GM18502 (cell line): ENCODE measurements at regions not wholly inside any gene's neighbourhood (a gene's known extent, or its start where the extent isn't known, plus 50 kb on each side); places are given as distances from the start of the nearest gene placed in this dataset.
"Not testable (repeated sequence)": the region's sequence is repeated elsewhere in the genome, so short reads cannot be mapped to it uniquely, and the experiment has no call there.

Experiments
- ATAC-seq: cut with Tn5 transposase; IDR thresholded peaks from one replicate; pipeline ENCODE4 v1.9.1; 2021; ENCODE audit warnings: mild to moderate bottlenecking; ENCODE audit not compliant: unreplicated experiment, poor library complexity

- no peak for ATAC-seq
Measured at GRCh38 chr1:73327998-73328397, 870.0 kb downstream of the LRRIQ3 start.

- ATAC-seq, result no peak
Measured at GRCh38 chr1:73327180-73327793, 870.7 kb downstream of the LRRIQ3 start.

DNA sequence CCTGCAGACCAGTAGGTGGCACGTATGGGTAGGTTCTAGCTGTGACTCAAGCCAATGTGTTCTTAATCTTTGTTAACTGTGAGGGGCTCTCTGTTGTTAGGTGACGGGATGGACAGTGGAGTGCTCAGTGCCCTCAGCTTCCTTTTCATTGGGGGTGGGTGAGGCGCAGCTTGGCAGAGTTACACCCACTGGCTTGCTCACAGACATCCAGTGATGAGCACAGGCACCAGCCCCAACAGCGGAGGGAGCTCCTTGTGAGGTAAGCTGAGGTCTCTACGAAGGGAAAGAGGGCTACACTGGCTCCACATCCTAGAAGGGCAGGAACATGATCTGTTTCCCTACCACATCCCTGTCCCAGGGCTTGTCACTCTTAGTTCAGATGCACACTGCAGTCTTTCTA is 871.3 kb downstream of the LRRIQ3 start:
- ATAC-seq, result no peak

DNA sequence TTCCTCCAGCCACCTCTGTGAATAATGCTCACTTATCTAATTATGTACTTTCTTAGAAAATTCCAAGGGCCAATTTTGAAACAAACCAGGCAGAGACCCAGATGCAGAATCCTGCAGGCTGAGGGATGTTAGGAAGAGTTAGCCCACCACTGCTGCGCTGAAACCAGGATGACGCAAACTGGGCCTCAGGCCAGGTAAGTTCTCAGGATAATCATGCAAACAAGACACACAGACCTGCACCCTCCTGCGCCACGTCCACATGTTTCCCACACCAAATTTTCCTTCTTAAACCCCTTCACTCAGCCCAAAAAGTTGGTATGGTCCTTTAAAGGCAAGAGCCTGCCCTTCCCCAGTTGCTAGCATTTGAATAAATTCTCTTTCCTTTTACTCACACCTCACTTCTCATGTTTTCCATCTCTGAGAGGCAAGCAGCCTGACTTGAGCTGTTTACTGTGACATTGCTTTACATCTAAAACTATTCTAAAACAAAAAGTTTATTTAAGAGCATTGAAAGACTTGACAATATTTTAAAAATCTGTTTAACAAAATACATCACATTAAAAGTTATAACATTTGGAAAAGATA is 887.1 kb downstream of the LRRIQ3 start:
- no peak for ATAC-seq

- ATAC-seq, result no peak
Measured at GRCh38 chr1:73306899-73307555, 890.9 kb downstream of the LRRIQ3 start.

DNA sequence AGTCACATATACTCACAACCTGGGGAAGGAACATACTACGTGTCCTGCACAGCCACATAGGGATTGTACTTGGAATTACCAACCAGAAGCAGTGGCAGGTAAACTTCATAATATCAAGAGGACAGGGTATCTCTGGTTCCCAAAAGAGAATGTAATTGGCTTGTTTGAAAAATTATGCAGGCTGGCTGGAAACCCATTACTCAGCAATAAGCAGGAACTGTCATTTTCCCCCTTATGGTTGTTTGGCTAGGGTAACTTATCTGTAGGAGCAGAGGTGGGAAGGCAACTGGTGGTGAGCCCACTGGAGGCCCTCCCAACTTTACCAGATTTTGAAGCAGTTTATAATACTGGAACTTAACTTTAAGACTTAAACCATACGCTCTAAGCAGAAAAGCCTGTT is 924.1 kb downstream of the LRRIQ3 start:
- no peak for ATAC-seq

DNA sequence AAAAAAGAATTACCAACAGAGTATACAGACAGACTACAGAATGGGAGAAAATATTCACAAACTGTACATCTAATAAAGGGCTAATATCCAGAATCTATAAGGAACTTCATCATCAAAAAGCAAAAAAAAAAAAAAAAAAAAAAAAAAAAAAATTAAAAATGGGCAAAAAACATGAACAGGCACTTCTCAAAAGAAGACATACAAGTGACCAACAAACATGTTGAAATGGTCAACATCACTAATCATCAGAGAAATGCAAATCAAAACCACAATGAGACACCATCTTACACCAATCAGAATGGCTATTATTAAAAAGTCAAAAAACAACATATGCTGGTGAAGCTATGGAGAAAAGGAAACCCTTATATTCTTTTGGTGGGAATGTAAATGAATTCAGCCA is 952.8 kb downstream of the LRRIQ3 start:
- ATAC-seq, result not testable (repeated sequence)

DNA sequence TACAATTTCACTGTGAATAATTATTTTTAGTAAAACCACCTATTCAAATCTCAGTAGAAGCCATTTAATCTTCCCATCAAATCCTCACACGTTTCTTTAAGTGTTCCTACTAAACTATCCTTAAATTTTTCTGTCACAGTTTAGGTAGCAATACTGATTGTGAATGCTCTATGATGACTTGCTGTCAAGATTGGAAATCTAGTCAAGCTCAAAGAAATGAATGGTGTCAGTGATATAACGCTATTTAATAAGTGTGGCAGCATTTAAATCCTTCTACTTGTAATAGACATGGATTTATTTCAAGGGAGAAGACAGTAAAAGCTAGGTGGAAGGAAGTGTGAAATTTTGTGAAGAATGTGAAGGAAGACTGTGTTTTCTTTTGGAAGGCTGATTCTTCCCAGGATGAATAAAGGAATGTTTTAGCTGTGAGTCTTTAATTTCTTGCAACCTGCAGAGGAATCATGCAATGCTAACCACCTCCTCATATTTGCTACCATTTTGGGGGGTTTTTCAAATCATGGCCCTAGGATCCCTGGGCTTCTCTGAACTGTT is 936.7 kb upstream of the NEGR1 start:
- no peak for ATAC-seq

- ATAC-seq, result no peak
Measured at GRCh38 chr1:73205294-73205973, 923.1 kb upstream of the NEGR1 start.

GRCh38 chr1:73197972-73198371 is 915.6 kb upstream of the NEGR1 start:
- no peak for ATAC-seq

DNA sequence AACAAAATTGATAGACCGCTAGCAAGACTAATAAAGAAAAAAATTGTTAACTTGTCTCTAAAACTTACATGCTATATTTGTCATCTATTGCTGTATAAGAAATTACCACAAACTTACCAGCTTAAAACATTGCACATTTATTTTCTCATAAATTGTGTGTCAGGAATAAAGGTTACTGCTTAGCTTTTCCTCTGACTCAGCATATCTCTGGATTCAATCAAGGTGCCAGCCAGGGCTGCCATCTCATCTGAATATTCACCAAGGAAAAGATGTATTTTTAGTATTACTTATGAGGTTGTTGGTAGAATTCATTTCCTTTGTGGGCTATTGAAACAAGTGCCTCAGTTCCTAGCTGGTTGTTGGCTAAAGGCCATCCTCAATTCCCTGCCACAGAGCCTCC is 912.6 kb upstream of the NEGR1 start:
- ATAC-seq, result no peak

DNA sequence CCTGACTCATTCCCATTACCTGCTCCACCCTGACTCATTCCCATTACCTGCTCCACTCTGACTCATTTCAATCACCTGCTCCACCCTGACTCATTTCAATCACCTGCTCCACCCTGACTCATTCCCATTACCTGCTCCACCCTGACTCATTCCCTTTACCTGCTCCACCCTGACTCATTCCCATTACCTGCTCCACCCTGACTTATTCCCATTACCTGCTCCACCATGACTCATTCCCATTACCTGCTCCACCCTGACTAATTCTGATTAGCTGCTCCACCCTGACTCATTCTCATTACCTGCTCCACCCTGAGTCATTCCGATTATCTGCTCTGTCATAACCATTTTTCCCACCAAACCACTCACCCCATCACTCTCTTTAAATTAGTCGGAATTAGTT is 901.2 kb upstream of the NEGR1 start:
- not testable (repeated sequence) for ATAC-seq

DNA sequence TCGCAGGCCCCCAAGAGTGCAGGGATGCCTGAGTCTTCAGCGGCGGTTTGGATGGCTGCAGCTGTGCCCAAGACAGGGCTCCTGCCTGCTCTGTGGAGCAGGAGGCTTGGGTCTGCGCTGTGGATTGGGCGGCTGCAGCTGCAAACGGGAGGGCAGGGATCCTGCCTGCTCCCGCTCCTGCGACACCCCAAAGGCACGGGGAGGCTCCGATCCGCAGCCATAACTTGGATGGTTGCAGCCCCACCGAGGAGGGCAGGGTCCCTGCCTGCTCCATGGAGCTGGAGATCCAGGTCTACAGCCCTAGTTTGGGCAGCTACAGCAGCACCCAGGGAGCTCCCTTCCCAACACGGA is 898.8 kb upstream of the NEGR1 start:
- no peak for ATAC-seq

GRCh38 chr1:73180397-73181189 is 898.3 kb upstream of the NEGR1 start:
- no peak for ATAC-seq

DNA sequence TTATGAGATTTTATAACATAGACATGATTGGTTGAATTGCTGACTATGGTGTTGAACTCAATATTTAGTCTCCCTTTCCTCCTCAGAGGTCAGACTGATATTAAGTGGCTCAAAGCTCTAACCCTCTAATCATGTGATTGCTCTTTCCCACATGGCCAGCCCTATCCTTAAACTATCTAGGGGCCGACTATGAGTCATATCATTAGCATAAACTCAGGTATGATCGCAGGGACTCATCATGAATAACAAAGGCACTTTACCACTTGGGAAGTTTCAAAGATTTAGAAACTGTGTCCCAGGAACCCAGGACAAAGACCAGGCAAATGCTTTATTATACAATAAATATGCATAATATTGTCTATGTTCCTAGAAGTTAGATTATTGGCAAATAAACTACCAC is 894.6 kb upstream of the NEGR1 start:
- no peak for ATAC-seq

GRCh38 chr1:73167009-73167657 is 884.8 kb upstream of the NEGR1 start:
- ATAC-seq, result no peak

DNA sequence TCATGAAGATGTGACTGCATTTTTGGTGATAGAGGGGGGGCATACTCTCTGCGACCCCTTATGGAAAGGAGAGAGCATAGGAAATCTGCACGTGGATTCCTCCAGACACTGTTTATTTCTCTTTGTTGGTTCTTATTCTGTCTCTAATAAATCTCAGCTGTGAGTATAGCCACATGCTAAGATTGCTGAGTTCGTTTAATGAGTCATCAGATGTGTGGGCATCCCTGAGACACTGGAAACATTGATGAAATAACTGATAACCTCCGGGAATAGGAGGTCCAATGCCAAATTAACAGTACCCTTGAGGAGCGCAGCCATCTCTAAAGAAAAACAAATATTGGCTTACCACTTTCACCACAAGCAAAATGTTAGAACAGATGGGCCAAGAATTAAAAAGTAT is 880.2 kb upstream of the NEGR1 start:
- no peak for ATAC-seq

GRCh38 chr1:73161418-73161817 is 879.1 kb upstream of the NEGR1 start:
- no peak for ATAC-seq

DNA sequence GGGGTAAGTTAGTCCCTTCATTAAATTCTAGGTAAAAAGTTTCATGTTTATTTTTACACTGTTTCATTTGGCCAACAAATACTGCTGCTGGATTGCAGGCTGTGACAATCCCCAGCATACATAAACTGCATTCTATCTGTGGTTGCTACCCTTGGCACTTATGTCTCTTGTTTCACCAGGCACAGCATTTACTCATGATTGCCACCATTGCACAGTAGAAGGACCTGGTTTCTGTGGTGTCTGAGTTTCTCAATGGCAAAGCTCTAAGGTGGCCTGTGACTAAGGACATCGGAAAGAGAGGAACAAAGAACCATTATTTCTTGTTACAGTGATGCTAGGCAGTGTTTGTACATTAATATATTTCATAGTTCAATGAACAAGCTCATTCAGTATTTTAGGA is 878.4 kb upstream of the NEGR1 start:
- no peak for ATAC-seq

DNA sequence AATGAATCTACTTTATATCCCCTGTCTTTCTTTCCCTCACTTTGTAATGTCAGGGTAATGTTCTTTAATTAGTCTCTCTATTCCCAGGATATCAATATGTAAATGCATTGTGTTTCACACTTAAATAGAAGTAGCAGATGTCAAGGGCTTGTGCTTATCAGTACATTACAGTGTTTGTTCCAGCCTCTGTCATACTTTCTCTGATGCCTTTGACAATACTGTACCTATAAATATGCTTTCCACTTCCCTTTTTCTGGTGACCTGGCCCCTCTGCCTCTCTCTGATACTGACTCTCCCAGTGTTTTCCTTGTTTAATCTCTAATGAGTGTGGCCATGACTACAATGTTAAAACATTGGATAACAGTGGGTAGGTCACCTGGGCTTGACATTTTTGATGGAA is 862.0 kb upstream of the NEGR1 start:
- no peak for ATAC-seq
